SK-N-SH treated with all-trans-retinoic acid at 6 μM for 48 hours (cell line): ENCODE measurements at regions not wholly inside any gene's neighbourhood (a gene's known extent, or its start where the extent isn't known, plus 50 kb on each side); places are given as distances from the start of the nearest gene placed in this dataset.

Experiments used
- ARNTL ChIP-seq: fragments of 450-650 bp; formaldehyde crosslinking; IDR thresholded peaks from 2 replicates; pipeline ENCODE4 v1.5.0; 2020; ENCODE audit warnings: low read depth, mild to moderate bottlenecking, moderate library complexity, borderline replicate concordance
- CREB5 ChIP-seq: fragments of 250-450 bp; sonication (Bioruptor Pico); IDR thresholded peaks from 2 replicates; pipeline ENCODE4 v1.5.1; 2020; ENCODE audit warnings: low read depth, mild to moderate bottlenecking, moderate library complexity
- GLIS3 ChIP-seq: fragments of 250-450 bp; sonication (Bioruptor Pico); IDR thresholded peaks from 2 replicates; pipeline ENCODE4 v1.5.0; 2020; ENCODE audit warnings: mild to moderate bottlenecking, moderate library complexity
- PATZ1 ChIP-seq: fragments of 250-450 bp; sonication (Bioruptor Pico); IDR thresholded peaks from 2 replicates; pipeline ENCODE4 v1.8.0; 2020; ENCODE audit warnings: mild to moderate bottlenecking, moderate library complexity, borderline replicate concordance
- POU6F1 ChIP-seq: fragments of 250-450 bp; sonication (Bioruptor Pico); IDR thresholded peaks from 2 replicates; pipeline ENCODE4 v1.8.0; 2021; ENCODE audit warnings: low read depth, mild to moderate bottlenecking, moderate library complexity, borderline replicate concordance
- TSHZ2 ChIP-seq: fragments of 250-450 bp; sonication (Bioruptor Pico); IDR thresholded peaks from 2 replicates; pipeline ENCODE4 v1.5.0; 2020; ENCODE audit warnings: mild to moderate bottlenecking, moderate library complexity

GRCh38 chr5:126311766-126312165 lies 111.4 kb upstream of the GRAMD2B start:
- TF ChIP-seq POU6F1 (CRISPR knock-in tag) (no peak), GLIS3 (CRISPR knock-in tag) (no peak), CREB5 (CRISPR knock-in tag) (no peak), PATZ1 (no peak), TSHZ2 (CRISPR knock-in tag) (no peak), ARNTL (CRISPR knock-in tag) (no peak)
